K562 (cell line): ENCODE measurements at regions not wholly inside any gene's neighbourhood (a gene's known extent, or its start where the extent isn't known, plus 50 kb on each side); places are given as distances from the start of the nearest gene placed in this dataset.

Source experiments
- BCLAF1 ChIP-seq, 2 experiments: fragments of 450-650 bp in 1 of 2; IDR thresholded peaks; 2 replicates each; pipeline ENCODE4 v1.6.1; 2011 to 2017; ENCODE audit warnings: low read depth in 2 of 2, antibody characterized with exemption in 1 of 2, borderline replicate concordance in 1 of 2, low read length in 1 of 2, mild to moderate bottlenecking in 1 of 2, mixed read lengths in 1 of 2; ENCODE audit not compliant: control insufficient read depth in 1 of 2
- HDAC2 ChIP-seq: fragments of 450-650 bp; IDR thresholded peaks from 2 replicates; pipeline ENCODE4 v1.6.1; 2016; ENCODE audit warnings: mild to moderate bottlenecking
- JUN ChIP-seq, 2 experiments: sonication (generic) in 1 of 2; formaldehyde crosslinking in 1 of 2; IDR thresholded peaks; 2 replicates each; pipeline versions ENCODE4 v1.6.1 to v1.8.0; 2012 to 2022; ENCODE audit warnings: borderline replicate concordance in 2 of 2, mild to moderate bottlenecking in 2 of 2, improper control_type of control experiment in 1 of 2, low read depth in 1 of 2, low read length in 1 of 2, missing genetic modification reagents in 1 of 2
- SMARCB1 ChIP-seq: IDR thresholded peaks from 2 replicates; pipeline ENCODE4 v1.6.1; 2011; ENCODE audit warnings: improper control_type of control experiment, low read depth; ENCODE audit not compliant: insufficient read length
- SP1 ChIP-seq: sonication (generic); formaldehyde crosslinking; IDR thresholded peaks from 2 replicates; pipeline ENCODE4 v1.8.1; 2022; ENCODE audit warnings: mild to moderate bottlenecking, missing genetic modification reagents
- TAF1 ChIP-seq: IDR thresholded peaks from 2 replicates; pipeline ENCODE4 v1.6.1; 2011; ENCODE audit warnings: mild to moderate bottlenecking, low read length, moderate library complexity; ENCODE audit not compliant: insufficient read depth, control insufficient read depth, severe bottlenecking; ENCODE audit errors: extremely low read depth

- no peak for TF ChIP-seq TAF1
- no peak for TF ChIP-seq SP1 (CRISPR knock-in tag)
- no peak for TF ChIP-seq HDAC2
- no peak for TF ChIP-seq SMARCB1
- no peak for TF ChIP-seq JUN (IDR thresholded peaks at IDR 0.05; ENCODE audit: borderline replicate concordance, low read depth, low read length)
- TF ChIP-seq JUN (CRISPR knock-in tag; IDR thresholded peaks at IDR 0.05; ENCODE audit: borderline replicate concordance), result no peak
- no peak for TF ChIP-seq BCLAF1 (IDR thresholded peaks at IDR 0.05; ENCODE audit: borderline replicate concordance in 1 of 2, control insufficient read depth in 1 of 2, low read depth in 2 of 2, low read length in 1 of 2)
These were observed 312.5 kb upstream of the CHRM2 start for GRCh38 chr7:136555933-136556332.
